GM18907 (cell line): ENCODE measurements at regions not wholly inside any gene's neighbourhood (a gene's known extent, or its start where the extent isn't known, plus 50 kb on each side); places are given as distances from the start of the nearest gene placed in this dataset.
"Not testable (repeated sequence)": the region's sequence is repeated elsewhere in the genome, so short reads cannot be mapped to it uniquely, and the experiment has no call there.

Experiments used
- ATAC-seq: cut with Tn5 transposase; IDR thresholded peaks from one replicate; pipeline ENCODE4 v1.9.1; 2021; ENCODE audit warnings: mild to moderate bottlenecking, moderate library complexity; ENCODE audit not compliant: unreplicated experiment

- ATAC-seq = no peak
These were observed 185.0 kb downstream of the ANKRD60 start for GRCh38 chr20:58043236-58044140.

GRCh38 chr20:58042591-58042990, 185.9 kb downstream of the ANKRD60 start:
- no peak for ATAC-seq

GRCh38 chr20:58040447-58041290, 187.8 kb downstream of the ANKRD60 start:
- ATAC-seq = no peak

GRCh38 chr20:58039274-58040092, 189.0 kb downstream of the ANKRD60 start:
- no peak for ATAC-seq

DNA sequence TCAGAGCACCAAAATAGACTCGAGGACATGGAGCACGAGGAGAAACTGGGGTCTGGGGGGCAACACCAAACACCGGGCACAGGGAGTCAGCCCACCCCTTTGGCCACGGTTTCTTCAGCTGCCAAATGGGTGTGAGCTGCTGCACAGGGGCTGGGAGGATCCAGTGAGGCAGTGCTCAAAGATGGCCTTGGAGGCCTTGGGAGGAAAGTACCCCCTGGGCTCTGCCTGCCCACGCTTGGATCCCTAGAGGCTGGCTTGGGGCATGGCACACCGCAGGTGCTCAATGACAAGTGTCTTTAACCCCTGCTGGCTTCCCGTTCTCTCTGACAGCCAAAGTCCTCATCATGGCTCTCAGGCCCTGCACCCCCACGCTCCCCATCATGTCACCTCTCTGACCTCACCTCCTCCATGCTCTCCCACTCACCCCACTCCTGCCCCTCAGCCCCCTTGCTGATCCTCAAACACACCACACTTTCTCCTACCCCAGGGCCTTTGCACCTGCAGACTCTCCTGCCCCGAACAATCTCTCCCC, 190.3 kb downstream of the ANKRD60 start:
- ATAC-seq = no peak

DNA sequence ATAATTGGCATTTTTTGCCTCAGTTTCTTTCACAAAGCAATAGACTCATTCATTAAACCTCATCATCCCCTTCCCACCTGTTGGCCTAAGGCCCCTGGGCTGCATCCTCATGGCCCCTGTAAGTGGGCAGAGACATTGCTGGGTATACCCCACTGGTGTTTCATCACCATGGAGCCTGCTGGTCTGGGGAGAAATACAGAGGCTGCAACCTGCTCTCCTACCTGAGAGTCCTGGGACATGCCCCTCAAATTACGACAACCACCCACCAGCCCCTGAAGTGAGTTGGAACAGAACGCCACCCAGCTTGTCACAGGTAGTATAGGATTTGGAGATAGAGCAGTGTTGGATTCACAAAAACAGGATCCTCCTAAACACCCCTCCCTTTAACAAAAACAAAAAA, 190.8 kb downstream of the ANKRD60 start:
- no peak for ATAC-seq

- no peak for ATAC-seq
These were observed 195.4 kb downstream of the ANKRD60 start for GRCh38 chr20:58033026-58033536.

- no peak for ATAC-seq
These were observed 195.9 kb downstream of the ANKRD60 start for GRCh38 chr20:58032599-58032998.

DNA sequence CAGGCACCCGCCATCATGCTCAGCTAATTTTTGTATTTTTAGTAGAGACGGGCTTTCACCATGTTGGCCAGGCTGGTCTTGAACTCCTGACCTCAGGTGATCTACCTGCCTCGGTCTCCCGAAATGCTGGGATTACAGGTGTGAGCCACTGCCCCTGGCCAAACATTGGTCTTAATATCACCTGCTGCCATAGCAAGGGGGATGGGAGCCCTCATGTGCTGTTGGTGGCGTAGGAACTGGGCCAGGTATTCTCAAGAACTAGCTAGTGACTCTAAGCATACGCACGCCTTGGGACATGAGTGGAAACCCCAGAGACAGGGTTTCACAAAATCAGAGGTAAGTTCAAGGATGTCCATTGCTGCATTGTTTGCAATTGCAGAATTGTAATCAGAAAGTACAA, 197.1 kb downstream of the ANKRD60 start:
- ATAC-seq = not testable (repeated sequence)

DNA sequence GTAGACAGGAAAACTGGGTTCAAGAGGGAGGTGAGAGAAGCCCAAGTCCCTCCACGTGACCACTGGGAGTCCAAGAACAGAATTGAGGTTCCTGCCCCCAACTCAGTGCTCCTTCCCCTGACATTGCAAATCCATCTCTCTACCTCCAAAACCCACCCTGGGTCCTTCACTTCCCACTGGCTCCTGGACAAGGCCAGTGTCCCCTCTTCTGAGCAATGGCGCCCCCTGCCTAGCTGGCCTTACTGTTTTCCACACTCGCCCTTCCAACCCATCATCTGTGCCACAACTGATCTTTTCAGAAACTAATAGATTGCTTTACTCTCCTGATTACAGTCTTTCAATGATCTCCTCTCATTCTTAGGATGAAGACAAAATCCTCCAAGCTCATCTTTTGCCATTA, 200.3 kb downstream of the ANKRD60 start:
- ATAC-seq = no peak

DNA sequence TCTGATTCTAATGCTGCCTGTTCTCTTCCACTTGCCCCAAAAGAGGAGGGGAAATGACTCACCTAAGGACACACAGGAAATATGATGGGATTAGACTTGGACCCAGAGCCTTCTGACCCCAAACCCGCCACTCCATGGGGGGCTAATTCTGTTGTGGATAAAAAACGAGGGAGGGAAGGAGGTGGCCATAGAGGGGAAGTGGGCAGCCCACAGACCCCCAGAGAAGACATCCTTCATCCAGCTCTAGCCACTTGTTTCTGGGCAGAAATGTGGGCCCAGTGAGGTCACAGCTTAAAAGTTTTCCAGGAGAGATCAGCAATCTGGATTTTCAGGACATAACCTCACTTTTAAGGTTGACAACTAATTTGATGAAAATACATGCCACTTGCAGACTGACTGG, 202.1 kb downstream of the ANKRD60 start:
- ATAC-seq = no peak

DNA sequence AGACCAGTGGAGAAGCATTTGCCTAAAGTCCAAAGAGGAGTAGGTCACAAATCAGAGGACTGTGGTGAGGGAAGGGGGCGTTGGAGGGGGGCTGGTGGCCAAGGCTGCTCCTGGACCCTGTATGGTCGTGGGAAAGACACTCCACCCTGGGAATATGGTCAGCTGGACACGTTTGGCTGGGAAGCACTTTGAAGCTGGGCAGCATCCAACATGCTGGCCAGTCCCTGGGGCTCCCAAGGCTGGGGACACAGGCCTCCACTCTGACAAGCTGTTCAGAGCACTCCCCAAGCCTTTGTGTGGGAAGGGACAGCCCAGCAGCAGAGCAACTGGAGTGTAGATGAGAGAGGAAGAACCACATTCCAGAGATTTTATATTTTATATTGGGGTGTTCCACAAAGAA, 203.2 kb downstream of the ANKRD60 start:
- ATAC-seq = no peak

- no peak for ATAC-seq
These were observed 204.2 kb downstream of the ANKRD60 start for GRCh38 chr20:58024241-58024721.

DNA sequence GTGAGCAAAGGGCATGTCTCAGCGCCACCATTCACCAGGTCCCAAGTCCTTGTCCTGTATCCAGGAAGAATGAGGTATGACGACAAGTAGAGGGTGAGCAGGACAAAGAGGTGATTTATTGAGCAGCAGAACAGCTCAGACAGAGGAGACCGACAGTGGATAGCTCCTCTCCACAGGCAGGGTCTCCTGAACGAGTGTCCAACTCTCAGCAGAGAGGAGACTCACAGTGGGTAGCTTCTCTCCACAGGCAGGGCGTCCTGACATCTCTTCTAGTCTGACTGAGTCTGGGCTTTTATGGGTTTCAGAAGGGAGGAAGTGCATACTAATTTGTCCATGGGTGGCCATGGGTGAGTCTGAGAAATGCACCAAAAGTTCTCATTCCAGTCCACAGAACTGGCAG, 204.7 kb downstream of the ANKRD60 start:
- ATAC-seq = no peak

GRCh38 chr20:58023346-58023745, 205.1 kb downstream of the ANKRD60 start:
- ATAC-seq = no peak

DNA sequence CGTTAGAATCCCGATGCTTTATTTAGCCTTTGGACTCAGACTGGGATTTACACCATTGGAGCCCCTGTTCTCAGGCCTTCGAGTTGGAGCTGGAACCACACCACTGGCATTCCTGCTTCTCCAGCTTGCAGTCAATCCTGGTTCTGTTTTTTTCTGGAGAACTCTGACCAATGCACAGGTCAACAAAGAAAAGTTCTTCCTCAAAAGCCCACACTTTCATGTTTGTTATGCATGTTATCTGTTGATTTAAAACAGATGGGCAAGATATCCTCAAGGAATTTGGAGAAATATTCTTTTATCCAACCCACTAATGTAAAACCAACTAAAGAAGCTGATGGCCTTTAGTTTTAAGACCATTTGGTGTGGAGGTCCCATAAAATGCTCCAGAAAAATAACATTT, 205.7 kb downstream of the ANKRD60 start:
- no peak for ATAC-seq

- no peak for ATAC-seq
These were observed 207.0 kb downstream of the ANKRD60 start for GRCh38 chr20:58021481-58021880.

GRCh38 chr20:58020656-58021454, 207.6 kb downstream of the ANKRD60 start:
- no peak for ATAC-seq

- ATAC-seq = no peak
These were observed 208.4 kb downstream of the ANKRD60 start for GRCh38 chr20:58019850-58020625.
